CD8-positive, alpha-beta memory T cell (primary cell): ENCODE measurements at regions not wholly inside any gene's neighbourhood (a gene's known extent, or its start where the extent isn't known, plus 50 kb on each side); places are given as distances from the start of the nearest gene placed in this dataset.

Experiments
- CTCF ChIA-PET: fragments of 350-600 bp; sonication (Branson Sonifier 250); formaldehyde crosslinking; loops from one replicate; lab custom pipeline; 2021; ENCODE audit warnings: antibody characterized with exemption; lab: Charles Lee
- POLR2A ChIA-PET: fragments of 350-600 bp; sonication (Branson Sonifier 250); formaldehyde crosslinking; loops from one replicate; lab custom pipeline; 2021; ENCODE audit warnings: antibody characterized with exemption; lab: Charles Lee
- DNase-seq, 5 donors: peaks; one replicate each; pipeline versions ENCODE4 v3.0.0 to v3.0.0-alpha.2; 2020 to 2022; ENCODE audit warnings: mixed read lengths in 1 of 5
- H3K27ac ChIP-seq: one replicate; pipeline ENCODE4 v1.7.0; 2013; ENCODE audit warnings: low read depth, mild to moderate bottlenecking, low read length, moderate library complexity
- H3K27me3 ChIP-seq: 2 replicates; pipeline ENCODE4 v1.7.0; 2013; ENCODE audit warnings: low read length, mild to moderate bottlenecking; ENCODE audit not compliant: insufficient read depth, poor library complexity, severe bottlenecking
- H3K36me3 ChIP-seq: 2 replicates; pipeline ENCODE4 v1.7.0; 2013; ENCODE audit warnings: mild to moderate bottlenecking, low read length, moderate library complexity; ENCODE audit not compliant: insufficient read depth
- H3K4me1 ChIP-seq: 2 replicates; pipeline ENCODE4 v1.7.0; 2013; ENCODE audit warnings: mild to moderate bottlenecking, low read length, moderate library complexity; ENCODE audit not compliant: insufficient read depth
- H3K4me3 ChIP-seq: 2 replicates; pipeline ENCODE4 v1.7.0; 2013; ENCODE audit warnings: mild to moderate bottlenecking, low read length
- H3K9me3 ChIP-seq: 2 replicates; pipeline ENCODE4 v1.7.0; 2013; ENCODE audit warnings: mild to moderate bottlenecking, low read length
- H3K27ac Mint-ChIP-seq, 8 donors: one replicate each; pipeline ENCODE4 v1.8.0; 2020 to 2021; ENCODE audit warnings: mixed read lengths in 8 of 8, mild to moderate bottlenecking in 6 of 8, inconsistent platforms in 3 of 8, moderate library complexity in 3 of 8
- H3K27me3 Mint-ChIP-seq, 2 donors: one replicate each; pipeline ENCODE4 v1.8.0; 2020 to 2021; ENCODE audit warnings: mixed read lengths in 2 of 2, mild to moderate bottlenecking in 1 of 2, moderate library complexity in 1 of 2
- H3K36me3 Mint-ChIP-seq, 3 donors: one replicate each; pipeline ENCODE4 v1.8.0; 2020 to 2021; ENCODE audit warnings: mixed read lengths in 3 of 3, inconsistent platforms in 1 of 3, mild to moderate bottlenecking in 1 of 3
- H3K4me1 Mint-ChIP-seq, 3 donors: one replicate each; pipeline ENCODE4 v1.8.0; 2020 to 2021; ENCODE audit warnings: mixed read lengths in 3 of 3, inconsistent platforms in 1 of 3, mild to moderate bottlenecking in 1 of 3
- H3K4me3 Mint-ChIP-seq, 7 donors: one replicate each; pipeline ENCODE4 v1.8.0; 2020 to 2021; ENCODE audit warnings: mixed read lengths in 7 of 7, mild to moderate bottlenecking in 6 of 7, moderate library complexity in 4 of 7, inconsistent platforms in 2 of 7
- H3K9me3 Mint-ChIP-seq, 5 donors: one replicate each; pipeline ENCODE4 v1.8.0; 2020 to 2022; ENCODE audit warnings: mixed read lengths in 5 of 5, mild to moderate bottlenecking in 3 of 5, moderate library complexity in 2 of 5, inconsistent platforms in 1 of 5

- H3K4me1 ChIP-seq: no peaks in the 10 kb centered on the region
- H3K27ac ChIP-seq: no peak overlapping the region
- no peak overlapping the region for H3K4me3 ChIP-seq
- ChIA-PET CTCF (no interaction called here), POLR2A (no interaction called here)
- DNase-seq: no peak
- Mint-ChIP-seq H3K4me3 (no peak overlapping the region), H3K27ac (no peak overlapping the region), H3K27me3 (peaks cover 2 to 4% of the 10 kb centered on the region in 2 donors), H3K36me3 (no peaks in the 10 kb centered on the region), H3K4me1 (no peaks in the 10 kb centered on the region), H3K9me3 (peaks cover 0 to 12% (median 0%) of the 10 kb centered on the region in 5 donors)
- H3K36me3 ChIP-seq: no peaks in the 10 kb centered on the region
- no peaks in the 10 kb centered on the region for H3K9me3 ChIP-seq
- H3K27me3 ChIP-seq: no peaks in the 10 kb centered on the region
Measured at GRCh38 chr4:41475402-41475801, 62.6 kb upstream of the LIMCH1 start.

- CTCF ChIA-PET: no interaction called here
- POLR2A ChIA-PET: no interaction called here
- no peak for DNase-seq
- Histone ChIP-seq H3K36me3 (no peaks in the 10 kb centered on the region), H3K27ac (no peak overlapping the region), H3K4me3 (no peak overlapping the region), H3K4me1 (no peaks in the 10 kb centered on the region), H3K9me3 (no peaks in the 10 kb centered on the region), H3K27me3 (no peaks in the 10 kb centered on the region)
- no peaks in the 10 kb centered on the region for H3K36me3 Mint-ChIP-seq
- H3K27ac Mint-ChIP-seq: no peak overlapping the region
- no peak overlapping the region for H3K4me3 Mint-ChIP-seq
- no peaks in the 10 kb centered on the region for H3K4me1 Mint-ChIP-seq
- peaks cover 2 to 4% of the 10 kb centered on the region in 2 donors for H3K27me3 Mint-ChIP-seq
- H3K9me3 Mint-ChIP-seq: peaks cover 0 to 7% (median 0%) of the 10 kb centered on the region in 5 donors
Measured at GRCh38 chr4:41476310-41476885, 61.6 kb upstream of the LIMCH1 start.

GRCh38 chr4:41477181-41477905 lies 60.6 kb upstream of the LIMCH1 start:
- POLR2A ChIA-PET: no interaction called here
- Mint-ChIP-seq H3K36me3 (no peaks in the 10 kb centered on the region), H3K27me3 (peaks cover 0 to 2% of the 10 kb centered on the region in 2 donors), H3K27ac (no peak overlapping the region), H3K9me3 (peaks cover 0 to 3% (median 0%) of the 10 kb centered on the region in 5 donors), H3K4me3 (no peak overlapping the region), H3K4me1 (no peaks in the 10 kb centered on the region)
- Histone ChIP-seq H3K36me3 (no peaks in the 10 kb centered on the region), H3K4me3 (no peak overlapping the region), H3K4me1 (no peaks in the 10 kb centered on the region), H3K27me3 (no peaks in the 10 kb centered on the region), H3K9me3 (no peaks in the 10 kb centered on the region), H3K27ac (no peak overlapping the region)
- DNase-seq: no peak
- CTCF ChIA-PET: no interaction called here

GRCh38 chr4:41478518-41478917 lies 59.4 kb upstream of the LIMCH1 start:
- Histone ChIP-seq H3K4me3 (no peak overlapping the region), H3K4me1 (no peaks in the 10 kb centered on the region), H3K27me3 (no peaks in the 10 kb centered on the region), H3K9me3 (no peaks in the 10 kb centered on the region), H3K36me3 (no peaks in the 10 kb centered on the region), H3K27ac (no peak overlapping the region)
- Mint-ChIP-seq H3K27ac (no peak overlapping the region), H3K36me3 (no peaks in the 10 kb centered on the region), H3K4me1 (no peaks in the 10 kb centered on the region), H3K4me3 (no peak overlapping the region), H3K9me3 (peaks cover 0 to 3% (median 0%) of the 10 kb centered on the region in 5 donors), H3K27me3 (no peaks in the 10 kb centered on the region)
- ChIA-PET POLR2A (no interaction called here), CTCF (no interaction called here)
- DNase-seq: no peak

DNA sequence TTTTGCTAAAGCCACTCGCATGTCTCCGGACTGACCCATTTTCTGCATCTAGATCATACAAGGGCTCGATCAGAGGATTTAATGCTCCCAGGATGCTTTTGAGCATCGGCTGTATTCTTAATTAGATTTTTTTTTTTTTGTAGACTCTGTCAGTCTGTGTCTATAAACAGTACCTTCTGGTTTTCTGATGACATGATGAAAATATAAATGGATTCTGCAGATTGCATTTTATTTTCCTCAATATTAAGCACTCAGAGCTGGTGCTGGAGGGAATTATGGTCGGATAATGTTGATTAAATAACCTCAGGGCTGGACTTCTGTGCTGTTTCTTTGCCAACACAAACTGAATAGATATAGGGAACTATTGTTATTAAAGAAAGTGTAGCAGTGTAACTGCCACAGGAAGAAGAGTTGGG lies 57.1 kb upstream of the LIMCH1 start:
- no peak overlapping the region for H3K27ac Mint-ChIP-seq
- H3K9me3 ChIP-seq: no peaks in the 10 kb centered on the region
- no peaks in the 10 kb centered on the region for H3K4me1 Mint-ChIP-seq
- H3K4me3 ChIP-seq: no peak overlapping the region
- H3K27me3 Mint-ChIP-seq: no peaks in the 10 kb centered on the region
- DNase-seq: no peak
- POLR2A ChIA-PET: no interaction called here
- no peaks in the 10 kb centered on the region for H3K4me1 ChIP-seq
- no peaks in the 10 kb centered on the region for H3K36me3 ChIP-seq
- no peaks in the 10 kb centered on the region for H3K36me3 Mint-ChIP-seq
- no peak overlapping the region for H3K4me3 Mint-ChIP-seq
- H3K27me3 ChIP-seq: no peaks in the 10 kb centered on the region
- peaks cover 0 to 3% (median 0%) of the 10 kb centered on the region in 5 donors for H3K9me3 Mint-ChIP-seq
- H3K27ac ChIP-seq: no peak overlapping the region
- CTCF ChIA-PET: no interaction called here

DNA sequence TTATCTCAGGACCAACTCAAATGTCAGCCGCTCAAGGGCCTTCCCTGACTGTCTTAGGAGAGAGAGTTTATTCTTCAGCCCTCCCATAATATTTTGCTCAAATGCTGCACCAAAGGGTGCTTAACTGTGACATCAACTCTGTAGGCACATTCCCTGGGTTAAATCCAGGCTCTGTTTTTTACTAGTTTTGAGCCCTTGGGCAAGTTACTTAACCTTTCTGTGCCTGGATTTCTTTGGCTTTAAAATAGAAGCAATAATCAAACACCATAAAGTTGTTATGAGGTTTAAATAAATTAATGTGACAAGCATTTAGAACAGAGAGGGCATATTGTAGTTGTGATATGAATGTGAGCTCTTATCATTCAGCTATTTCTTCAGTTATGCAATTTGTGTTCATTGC lies 54.2 kb upstream of the LIMCH1 start:
- H3K4me3 Mint-ChIP-seq: no peak overlapping the region
- H3K27me3 ChIP-seq: no peaks in the 10 kb centered on the region
- POLR2A ChIA-PET: no interaction called here
- no peaks in the 10 kb centered on the region for H3K4me1 ChIP-seq
- no peaks in the 10 kb centered on the region for H3K36me3 Mint-ChIP-seq
- H3K36me3 ChIP-seq: no peaks in the 10 kb centered on the region
- no peak overlapping the region for H3K27ac ChIP-seq
- no peak overlapping the region for H3K27ac Mint-ChIP-seq
- H3K4me3 ChIP-seq: no peak overlapping the region
- CTCF ChIA-PET: no interaction called here
- no peaks in the 10 kb centered on the region for H3K4me1 Mint-ChIP-seq
- DNase-seq: no peak
- peaks cover 0 to 2% (median 2%) of the 10 kb centered on the region in 5 donors for H3K9me3 Mint-ChIP-seq
- no peaks in the 10 kb centered on the region for H3K9me3 ChIP-seq
- H3K27me3 Mint-ChIP-seq: no peaks in the 10 kb centered on the region

DNA sequence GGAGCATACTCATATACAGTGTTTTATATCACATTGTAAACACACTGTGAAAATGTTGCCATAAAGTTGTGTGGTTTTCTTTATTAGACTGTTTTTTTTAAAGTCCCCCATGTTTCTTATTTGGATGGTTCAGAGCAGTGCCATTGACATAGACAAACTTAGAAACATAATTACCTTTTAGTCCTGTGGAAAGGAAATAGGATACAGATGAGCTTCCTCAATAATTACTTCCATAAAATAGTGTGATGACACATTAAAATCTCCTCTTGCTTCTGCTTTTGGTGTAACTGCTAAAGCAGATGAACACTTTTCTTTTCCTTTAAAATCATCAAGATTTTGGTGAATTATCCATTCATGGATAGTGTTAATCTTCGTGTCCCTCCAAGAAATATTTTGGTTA lies 52.9 kb upstream of the LIMCH1 start:
- Histone ChIP-seq H3K9me3 (no peaks in the 10 kb centered on the region), H3K36me3 (no peaks in the 10 kb centered on the region), H3K27me3 (no peaks in the 10 kb centered on the region), H3K27ac (no peak overlapping the region), H3K4me3 (no peak overlapping the region), H3K4me1 (no peaks in the 10 kb centered on the region)
- Mint-ChIP-seq H3K36me3 (no peaks in the 10 kb centered on the region), H3K4me1 (no peaks in the 10 kb centered on the region), H3K9me3 (peaks cover 0 to 2% (median 2%) of the 10 kb centered on the region in 5 donors), H3K27me3 (peaks cover 0 to 1% of the 10 kb centered on the region in 2 donors), H3K4me3 (no peak overlapping the region), H3K27ac (no peak overlapping the region)
- no peak for DNase-seq
- POLR2A ChIA-PET: no interaction called here
- CTCF ChIA-PET: no interaction called here

- Histone ChIP-seq H3K27me3 (no peaks in the 10 kb centered on the region), H3K4me1 (no peaks in the 10 kb centered on the region), H3K9me3 (no peaks in the 10 kb centered on the region), H3K36me3 (no peaks in the 10 kb centered on the region), H3K27ac (no peak overlapping the region), H3K4me3 (no peak overlapping the region)
- H3K27ac Mint-ChIP-seq: no peak overlapping the region
- no peaks in the 10 kb centered on the region for H3K36me3 Mint-ChIP-seq
- DNase-seq: no peak
- peaks cover 0 to 1% of the 10 kb centered on the region in 2 donors for H3K27me3 Mint-ChIP-seq
- no peak overlapping the region for H3K4me3 Mint-ChIP-seq
- CTCF ChIA-PET: no interaction called here
- H3K9me3 Mint-ChIP-seq: peaks cover 0 to 8% (median 4%) of the 10 kb centered on the region in 5 donors
- POLR2A ChIA-PET: no interaction called here
- H3K4me1 Mint-ChIP-seq: no peaks in the 10 kb centered on the region
Measured at GRCh38 chr4:41487868-41488440, 50.0 kb upstream of the LIMCH1 start.
